ENCODE measurements at regions not wholly inside any gene's neighbourhood (a gene's known extent, or its start where the extent isn't known, plus 50 kb on each side); places are given as distances from the start of the nearest gene placed in this dataset.

DNA sequence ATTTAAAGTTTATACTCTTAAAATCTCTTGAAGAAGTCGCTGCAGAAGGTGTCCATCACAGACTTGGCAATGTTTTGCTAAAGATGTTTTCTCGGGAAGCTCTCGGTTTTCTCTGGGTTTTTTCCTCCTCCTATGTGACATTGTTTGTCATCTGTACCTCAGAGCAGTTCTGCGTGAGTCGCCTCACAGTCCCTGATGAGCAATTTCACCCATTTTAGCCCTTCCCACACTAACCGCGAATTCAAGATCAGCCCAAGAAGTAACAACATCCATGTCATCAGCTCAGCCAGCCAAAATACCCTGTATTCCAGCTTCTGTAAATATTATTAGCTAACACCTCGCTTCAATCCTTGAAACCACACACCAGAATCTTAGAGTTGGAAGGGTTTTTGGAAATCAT is 224.3 kb upstream of the SETMAR start:
- TF ChIP-seq MAFK (IDR thresholded peaks at IDR 0.05; ENCODE audit: partially characterized antibody) (no peak), KDM1A (IDR thresholded peaks at IDR 0.05; ENCODE audit: low read depth) (no peak), SMC3 (IDR thresholded peaks at IDR 0.05) (no peak), RCOR1 (IDR thresholded peaks at IDR 0.05; ENCODE audit: low read depth, low read length) (no peak), JUN (IDR thresholded peaks at IDR 0.05) (no peak), ZNF302 (CRISPR knock-in tag; IDR thresholded peaks at IDR 0.05) (no peak), POLR2A (IDR thresholded peaks at IDR 0.05; ENCODE audit: low read length) (no peak), HDAC2 (IDR thresholded peaks at IDR 0.05) (no peak)
- TF ChIP-seq, protein P1, sequence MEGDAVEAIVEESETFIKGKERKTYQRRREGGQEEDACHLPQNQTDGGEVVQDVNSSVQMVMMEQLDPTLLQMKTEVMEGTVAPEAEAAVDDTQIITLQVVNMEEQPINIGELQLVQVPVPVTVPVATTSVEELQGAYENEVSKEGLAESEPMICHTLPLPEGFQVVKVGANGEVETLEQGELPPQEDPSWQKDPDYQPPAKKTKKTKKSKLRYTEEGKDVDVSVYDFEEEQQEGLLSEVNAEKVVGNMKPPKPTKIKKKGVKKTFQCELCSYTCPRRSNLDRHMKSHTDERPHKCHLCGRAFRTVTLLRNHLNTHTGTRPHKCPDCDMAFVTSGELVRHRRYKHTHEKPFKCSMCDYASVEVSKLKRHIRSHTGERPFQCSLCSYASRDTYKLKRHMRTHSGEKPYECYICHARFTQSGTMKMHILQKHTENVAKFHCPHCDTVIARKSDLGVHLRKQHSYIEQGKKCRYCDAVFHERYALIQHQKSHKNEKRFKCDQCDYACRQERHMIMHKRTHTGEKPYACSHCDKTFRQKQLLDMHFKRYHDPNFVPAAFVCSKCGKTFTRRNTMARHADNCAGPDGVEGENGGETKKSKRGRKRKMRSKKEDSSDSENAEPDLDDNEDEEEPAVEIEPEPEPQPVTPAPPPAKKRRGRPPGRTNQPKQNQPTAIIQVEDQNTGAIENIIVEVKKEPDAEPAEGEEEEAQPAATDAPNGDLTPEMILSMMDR (IDR thresholded peaks at IDR 0.05), result no peak
- TF ChIP-seq, protein P2, sequence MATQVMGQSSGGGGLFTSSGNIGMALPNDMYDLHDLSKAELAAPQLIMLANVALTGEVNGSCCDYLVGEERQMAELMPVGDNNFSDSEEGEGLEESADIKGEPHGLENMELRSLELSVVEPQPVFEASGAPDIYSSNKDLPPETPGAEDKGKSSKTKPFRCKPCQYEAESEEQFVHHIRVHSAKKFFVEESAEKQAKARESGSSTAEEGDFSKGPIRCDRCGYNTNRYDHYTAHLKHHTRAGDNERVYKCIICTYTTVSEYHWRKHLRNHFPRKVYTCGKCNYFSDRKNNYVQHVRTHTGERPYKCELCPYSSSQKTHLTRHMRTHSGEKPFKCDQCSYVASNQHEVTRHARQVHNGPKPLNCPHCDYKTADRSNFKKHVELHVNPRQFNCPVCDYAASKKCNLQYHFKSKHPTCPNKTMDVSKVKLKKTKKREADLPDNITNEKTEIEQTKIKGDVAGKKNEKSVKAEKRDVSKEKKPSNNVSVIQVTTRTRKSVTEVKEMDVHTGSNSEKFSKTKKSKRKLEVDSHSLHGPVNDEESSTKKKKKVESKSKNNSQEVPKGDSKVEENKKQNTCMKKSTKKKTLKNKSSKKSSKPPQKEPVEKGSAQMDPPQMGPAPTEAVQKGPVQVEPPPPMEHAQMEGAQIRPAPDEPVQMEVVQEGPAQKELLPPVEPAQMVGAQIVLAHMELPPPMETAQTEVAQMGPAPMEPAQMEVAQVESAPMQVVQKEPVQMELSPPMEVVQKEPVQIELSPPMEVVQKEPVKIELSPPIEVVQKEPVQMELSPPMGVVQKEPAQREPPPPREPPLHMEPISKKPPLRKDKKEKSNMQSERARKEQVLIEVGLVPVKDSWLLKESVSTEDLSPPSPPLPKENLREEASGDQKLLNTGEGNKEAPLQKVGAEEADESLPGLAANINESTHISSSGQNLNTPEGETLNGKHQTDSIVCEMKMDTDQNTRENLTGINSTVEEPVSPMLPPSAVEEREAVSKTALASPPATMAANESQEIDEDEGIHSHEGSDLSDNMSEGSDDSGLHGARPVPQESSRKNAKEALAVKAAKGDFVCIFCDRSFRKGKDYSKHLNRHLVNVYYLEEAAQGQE (IDR thresholded peaks at IDR 0.05), result no peak
- TF ChIP-seq, protein P3, sequence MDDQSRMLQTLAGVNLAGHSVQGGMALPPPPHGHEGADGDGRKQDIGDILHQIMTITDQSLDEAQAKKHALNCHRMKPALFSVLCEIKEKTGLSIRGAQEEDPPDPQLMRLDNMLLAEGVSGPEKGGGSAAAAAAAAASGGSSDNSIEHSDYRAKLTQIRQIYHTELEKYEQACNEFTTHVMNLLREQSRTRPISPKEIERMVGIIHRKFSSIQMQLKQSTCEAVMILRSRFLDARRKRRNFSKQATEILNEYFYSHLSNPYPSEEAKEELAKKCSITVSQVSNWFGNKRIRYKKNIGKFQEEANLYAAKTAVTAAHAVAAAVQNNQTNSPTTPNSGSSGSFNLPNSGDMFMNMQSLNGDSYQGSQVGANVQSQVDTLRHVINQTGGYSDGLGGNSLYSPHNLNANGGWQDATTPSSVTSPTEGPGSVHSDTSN (IDR thresholded peaks at IDR 0.05), result no peak

All from A549 (cell line).